HL-60 (cell line): ENCODE measurements at regions not wholly inside any gene's neighbourhood (a gene's known extent, or its start where the extent isn't known, plus 50 kb on each side); places are given as distances from the start of the nearest gene placed in this dataset.

Experiments
- DNase-seq, 2 experiments: peaks; one replicate each; pipeline ENCODE4 v3.0.0-alpha.2; 2010 to 2020; ENCODE audit warnings: low read depth in 1 of 2, low spot score in 1 of 2
- H3K27ac ChIP-seq: fragments of 250-450 bp; sonication (Bioruptor Pico); replicated peaks from 2 replicates; pipeline ENCODE4 v1.5.1; 2020; ENCODE audit warnings: mild to moderate bottlenecking, moderate library complexity
- H3K27me3 ChIP-seq: fragments of 250-450 bp; sonication (Bioruptor Pico); 2 replicates; pipeline ENCODE4 v1.5.1; 2021; ENCODE audit warnings: mild to moderate bottlenecking, moderate library complexity; ENCODE audit not compliant: insufficient read depth, poor library complexity, severe bottlenecking
- H3K4me3 ChIP-seq: replicated peaks from 2 replicates; pipeline ENCODE4 v1.5.1; 2011; ENCODE audit warnings: mild to moderate bottlenecking, control low read depth, low read length; ENCODE audit not compliant: insufficient read depth
- CTCF ChIP-seq: IDR thresholded peaks from one replicate; pipeline ENCODE4 v1.5.1; 2011; ENCODE audit warnings: low read length, control low read depth, inconsistent platforms; ENCODE audit not compliant: insufficient read depth
- GABPA ChIP-seq: IDR thresholded peaks from 2 replicates; pipeline ENCODE4 v1.6.1; 2012; ENCODE audit warnings: low read depth
- POLR2AphosphoS5 ChIP-seq: IDR thresholded peaks from 2 replicates; pipeline ENCODE4 v1.6.1; 2012; ENCODE audit warnings: low read depth
- REST ChIP-seq: IDR thresholded peaks from 2 replicates; pipeline ENCODE4 v1.6.1; 2012; ENCODE audit warnings: low read depth; ENCODE audit not compliant: insufficient replicate concordance
- SPI1 ChIP-seq: IDR thresholded peaks from 2 replicates; pipeline ENCODE4 v1.6.1; 2012; ENCODE audit warnings: low read depth, mild to moderate bottlenecking, borderline replicate concordance

GRCh38 chr3:163306405-163306804 is 1771.9 kb downstream of the SI start:
- DNase-seq: no peak
- H3K27ac ChIP-seq: no peak overlapping the region
- no peak overlapping the region for H3K4me3 ChIP-seq
- TF ChIP-seq GABPA: no peak
- TF ChIP-seq SPI1: no peak
- no peak for TF ChIP-seq REST
- TF ChIP-seq CTCF: no peak
- TF ChIP-seq POLR2AphosphoS5: no peak
- H3K27me3 ChIP-seq: no peaks in the 10 kb centered on the region

- Histone ChIP-seq H3K27ac (no peak overlapping the region), H3K4me3 (no peak overlapping the region), H3K27me3 (no peaks in the 10 kb centered on the region)
- DNase-seq: no peak
- TF ChIP-seq POLR2AphosphoS5: no peak
- no peak for TF ChIP-seq SPI1
- no peak for TF ChIP-seq REST
- no peak for TF ChIP-seq CTCF
Measured at GRCh38 chr3:163273694-163274093, 1777.1 kb downstream of the OTOL1 start.

- Histone ChIP-seq H3K4me3 (no peak overlapping the region), H3K27me3 (no peaks in the 10 kb centered on the region), H3K27ac (no peak overlapping the region)
- no peak for DNase-seq
- TF ChIP-seq REST (no peak), POLR2AphosphoS5 (no peak)
Measured at GRCh38 chr3:163266731-163267130, 1770.1 kb downstream of the OTOL1 start.

GRCh38 chr3:163261618-163262017 is 1765.0 kb downstream of the OTOL1 start:
- TF ChIP-seq POLR2AphosphoS5 (no peak), CTCF (no peak), SPI1 (no peak), REST (no peak), GABPA (no peak)
- H3K27ac ChIP-seq: no peak overlapping the region
- no peak for DNase-seq

More at GRCh38 chr3:163261618-163262017, 1765.0 kb downstream of the OTOL1 start:
- H3K4me3 ChIP-seq: no peak overlapping the region
- no peaks in the 10 kb centered on the region for H3K27me3 ChIP-seq
